Caki2 (cell line): ENCODE measurements at regions not wholly inside any gene's neighbourhood (a gene's known extent, or its start where the extent isn't known, plus 50 kb on each side); places are given as distances from the start of the nearest gene placed in this dataset.

Experiments used
- DNase-seq: peaks from one replicate; pipeline ENCODE4 v3.0.0-alpha.2; 2015; ENCODE audit warnings: low read depth
- in situ Hi-C: cut with HindIII; loops from 2 replicates; pipeline ENCODE4 v1.10.0; 2016; ENCODE audit warnings: low sequenced_read_pairs, low pct_unique_long_range_greater_than_20kb, mixed read lengths

GRCh38 chr12:69055280-69055679, 122.3 kb upstream of the CPM start:
- in situ Hi-C loops: no loop called here
- no peak for DNase-seq

DNA sequence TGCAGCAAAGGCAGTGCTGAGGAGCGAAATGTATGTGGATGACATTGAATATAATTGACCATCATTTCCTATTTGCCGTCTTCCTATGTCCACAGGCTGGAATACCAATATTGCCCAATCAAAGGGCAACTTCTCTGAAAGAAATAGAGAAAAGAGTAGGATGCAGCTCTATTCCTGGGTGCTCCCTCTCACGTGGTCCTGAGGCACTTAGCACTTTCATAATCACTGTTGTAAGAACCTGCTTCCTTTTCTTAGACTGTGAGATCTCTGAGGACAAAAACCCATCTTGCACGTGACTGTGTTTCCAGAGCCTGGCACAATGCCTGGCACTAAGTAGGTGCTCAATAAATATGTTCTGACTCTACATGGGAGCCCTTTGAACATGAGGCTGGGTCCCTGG, 122.7 kb upstream of the CPM start:
- in situ Hi-C loops: no loop called here
- DNase-seq: no peak

GRCh38 chr12:69056743-69057515, 124.0 kb upstream of the CPM start:
- no peak for DNase-seq
- in situ Hi-C loops: no loop called here

DNA sequence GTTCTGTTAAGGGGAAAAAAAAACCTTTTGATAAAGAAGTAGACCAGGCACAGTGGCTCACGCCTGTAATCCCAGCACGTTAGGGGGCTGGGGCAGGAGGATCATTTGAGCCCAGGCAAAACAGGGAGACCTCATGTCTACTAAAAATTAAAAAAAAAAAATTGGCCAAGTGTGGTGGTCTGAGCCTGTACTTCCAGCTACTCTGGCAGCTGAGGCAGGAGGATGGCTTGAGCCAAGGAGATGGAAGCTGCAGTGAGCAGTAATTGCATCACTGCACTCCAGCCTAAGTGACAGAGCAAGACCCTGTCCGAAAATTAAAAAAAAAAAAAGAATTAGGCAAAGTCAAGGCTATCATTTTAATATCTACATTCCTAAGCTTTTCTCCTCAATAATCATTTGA, 124.8 kb upstream of the CPM start:
- DNase-seq: no peak
- in situ Hi-C loops: no loop called here

- in situ Hi-C loops: no loop called here
- DNase-seq: peak; percentile 52
Observed at GRCh38 chr12:69059465-69060457, 126.8 kb upstream of the CPM start.

- no peak for DNase-seq
- in situ Hi-C loops: no loop called here
Observed at GRCh38 chr12:69061574-69061973, 128.6 kb upstream of the CPM start.

DNA sequence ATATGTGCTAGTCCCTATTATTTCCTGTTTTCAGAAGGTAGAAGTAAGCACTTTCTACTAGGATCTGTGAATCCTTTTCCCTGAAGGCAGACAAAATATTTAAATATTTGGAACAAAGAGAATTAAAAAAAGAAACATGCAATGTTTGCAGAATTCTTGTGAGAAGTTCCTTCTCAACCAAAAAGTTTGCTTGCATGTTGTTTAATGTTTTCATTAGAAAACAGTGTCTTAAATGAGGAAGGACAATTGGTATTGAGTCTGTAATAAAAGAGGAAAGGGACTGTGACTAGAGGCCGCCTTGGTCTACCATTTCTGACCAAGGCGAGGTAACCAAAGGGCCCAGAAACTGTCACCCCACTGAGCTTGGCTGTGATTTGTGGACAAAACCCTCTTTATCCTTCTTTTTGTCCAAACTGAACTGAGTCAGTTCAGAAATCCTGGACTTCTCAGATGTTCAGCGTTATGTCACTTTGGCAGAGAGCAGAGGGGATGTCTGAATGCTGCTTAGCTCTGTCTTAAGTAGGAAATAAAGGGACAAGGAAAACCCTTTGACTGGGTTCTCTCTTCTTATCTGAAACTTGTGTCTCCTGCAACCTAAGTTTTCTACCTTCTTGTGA, 129.8 kb upstream of the CPM start:
- in situ Hi-C loops: no loop called here
- DNase-seq: no peak

DNA sequence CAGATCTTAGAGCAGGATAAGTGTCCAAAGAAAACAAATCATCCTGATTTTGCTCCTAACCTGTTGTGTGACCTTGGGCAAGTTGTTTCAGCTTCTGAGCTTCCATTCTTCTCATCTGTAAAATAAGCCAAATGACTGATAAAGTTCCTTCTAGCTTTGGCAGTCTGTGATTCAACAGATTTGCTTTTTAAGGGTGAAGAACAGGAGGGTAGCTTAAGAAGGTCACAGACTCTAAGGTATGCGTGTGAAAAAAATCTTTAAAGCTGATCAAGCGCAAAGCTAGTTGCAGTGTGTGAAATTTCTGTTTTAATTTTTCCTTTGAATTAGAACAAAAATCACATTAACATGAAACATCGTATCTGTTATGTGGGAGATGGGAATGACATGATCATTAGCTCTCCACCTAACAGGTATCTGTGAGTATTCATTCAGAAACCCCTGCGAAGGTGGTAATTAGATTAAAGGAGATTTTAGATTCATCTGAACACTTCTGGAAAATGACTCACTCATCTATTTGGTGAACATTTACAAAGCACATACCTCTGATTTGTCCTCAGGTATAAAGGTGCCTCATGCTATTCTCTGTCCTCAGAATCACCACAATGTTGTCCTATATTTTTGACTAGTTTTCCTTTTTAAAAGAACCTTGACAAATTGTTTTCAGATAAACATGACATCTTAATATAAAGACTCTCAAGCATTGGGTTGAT, 131.9 kb upstream of the CPM start:
- in situ Hi-C loops: no loop called here
- DNase-seq: peak; percentile 63

DNA sequence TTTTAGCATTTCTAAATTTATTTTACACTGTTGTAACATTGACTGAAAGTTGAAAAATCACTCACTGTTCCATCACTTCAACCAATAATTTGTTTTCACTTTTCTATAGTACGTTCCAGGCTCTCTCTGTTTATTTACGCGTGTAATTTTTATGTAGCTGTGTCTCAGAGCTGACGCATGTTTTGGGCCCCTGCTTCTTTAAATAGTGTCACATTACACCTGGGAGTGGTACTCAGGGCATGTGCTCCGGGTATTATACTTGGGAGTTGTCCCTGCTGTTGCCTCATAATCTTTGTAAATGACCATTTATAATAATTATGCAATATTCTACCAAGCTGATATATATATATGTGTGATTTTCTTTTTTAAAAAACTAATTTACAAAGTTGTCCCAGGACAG, 132.8 kb upstream of the CPM start:
- DNase-seq: no peak
- in situ Hi-C loops: no loop called here

DNA sequence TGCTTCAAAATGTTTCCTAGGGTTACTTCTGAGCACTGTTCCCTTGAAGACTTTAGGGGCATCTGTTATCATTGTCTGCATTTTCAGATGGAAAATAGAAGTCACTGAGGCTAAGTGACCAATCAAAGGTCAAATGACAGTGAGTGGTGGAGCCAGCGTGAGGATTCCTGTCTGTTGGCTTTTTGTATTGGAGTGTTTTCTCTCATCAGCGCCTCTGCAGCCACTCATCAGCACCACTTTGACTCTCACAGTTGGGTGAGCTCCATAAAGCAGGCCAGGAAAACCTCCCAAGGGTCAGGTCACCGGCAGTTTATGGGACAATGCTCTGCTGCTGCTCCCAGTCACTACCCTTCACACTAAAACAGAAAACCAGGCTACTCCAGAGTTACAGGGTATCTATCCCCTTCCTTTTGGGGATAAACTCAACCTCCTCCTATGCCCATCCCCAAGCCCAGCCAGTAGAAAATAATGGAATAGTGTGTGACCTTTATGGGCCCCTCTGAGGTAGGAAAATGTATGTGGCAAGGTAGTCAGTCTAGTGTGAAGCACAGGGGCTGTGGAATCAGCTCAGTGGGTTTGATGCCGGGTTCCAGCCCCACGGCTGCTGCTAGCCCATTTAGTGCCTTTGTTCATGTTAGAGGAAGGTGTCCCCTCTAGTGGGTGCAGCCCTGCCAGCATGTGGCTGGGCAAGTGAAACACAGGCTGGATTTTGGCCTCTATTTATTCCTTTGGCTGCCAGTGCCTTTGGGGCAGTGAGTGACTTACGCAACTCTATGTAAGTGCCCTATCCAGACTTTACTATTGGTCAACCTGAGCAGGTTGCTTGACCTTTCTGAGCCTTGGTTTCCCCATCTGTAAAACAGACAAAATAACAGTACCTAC, 133.8 kb upstream of the CPM start:
- peak; percentile 83 for DNase-seq
- in situ Hi-C loops: no loop called here

- DNase-seq: no peak
- in situ Hi-C loops: no loop called here
Observed at GRCh38 chr12:69067713-69068112, 134.7 kb upstream of the CPM start.

DNA sequence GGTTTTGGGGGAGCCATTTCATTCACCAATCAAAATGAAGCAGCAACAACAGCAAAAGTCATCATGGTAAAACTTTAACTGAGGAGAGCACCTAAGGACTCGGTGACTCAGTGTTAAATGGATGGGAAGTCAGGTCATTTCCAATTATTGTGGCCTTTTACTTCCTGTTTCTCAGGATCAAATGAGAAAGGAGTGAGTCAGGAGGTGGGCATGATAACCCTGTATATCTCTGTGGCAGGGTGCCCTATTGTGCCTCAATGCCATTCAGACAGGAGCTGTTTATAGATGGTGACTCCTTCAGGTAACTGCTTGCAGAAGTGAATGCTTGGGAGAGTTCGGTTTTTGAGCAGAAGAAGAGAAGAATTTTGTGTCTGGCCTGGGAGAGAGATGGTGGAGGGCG, 135.5 kb upstream of the CPM start:
- in situ Hi-C loops: no loop called here
- peak; percentile 95 for DNase-seq

DNA sequence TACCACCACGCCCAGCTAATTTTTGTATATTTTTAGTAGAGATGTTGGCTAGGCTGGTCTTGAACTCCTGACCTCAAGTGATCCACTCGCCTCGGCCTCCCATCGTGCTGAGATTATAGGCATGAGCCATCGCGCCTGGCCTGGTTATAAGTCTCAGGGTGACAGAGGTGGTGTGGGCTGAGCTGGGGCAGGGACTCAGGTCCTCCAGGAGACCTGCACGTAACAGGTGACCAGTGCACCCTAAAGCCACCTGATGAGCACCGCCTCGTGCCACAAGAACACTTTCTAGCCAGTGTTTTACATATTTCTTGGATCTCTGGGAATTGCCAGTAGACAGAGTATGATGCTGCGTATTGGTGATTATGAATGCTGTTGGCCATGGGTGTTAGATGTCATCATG, 136.5 kb upstream of the CPM start:
- in situ Hi-C loops: no loop called here
- DNase-seq: no peak

DNA sequence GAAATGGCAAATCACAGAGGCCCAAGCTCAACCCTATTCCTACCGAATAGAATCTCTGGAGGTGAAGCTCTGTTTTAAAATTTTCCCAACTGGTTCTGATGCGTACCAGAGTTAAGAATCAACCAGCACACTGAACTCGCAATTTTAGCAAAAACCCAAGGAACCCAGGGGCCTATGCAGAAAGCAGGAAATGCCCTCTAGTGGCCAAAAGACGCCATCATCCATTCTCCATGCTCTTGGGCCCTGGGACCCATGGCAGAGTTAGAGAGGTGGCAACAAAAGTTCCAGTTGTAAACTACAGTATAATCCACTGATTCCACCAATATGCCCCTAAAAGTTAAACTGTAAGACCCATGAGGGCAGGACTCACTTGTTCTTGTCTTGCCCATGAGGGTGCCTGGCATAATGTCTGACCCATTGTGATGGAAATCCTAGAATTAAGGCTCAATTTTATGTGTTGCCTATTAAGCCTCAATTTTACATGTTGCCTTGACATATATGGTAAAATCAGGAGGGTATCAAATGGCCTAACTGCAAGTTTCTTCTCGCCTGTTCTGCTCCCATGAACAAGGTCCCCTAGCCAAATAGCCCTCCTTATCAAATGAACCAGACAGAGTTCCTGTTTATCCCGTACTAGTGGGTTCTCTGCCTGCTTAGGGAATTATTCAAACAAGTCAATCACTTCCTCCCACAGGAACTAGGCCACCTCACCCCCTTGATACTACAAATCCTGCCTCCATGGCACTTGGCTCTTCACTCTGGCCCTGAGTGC, 137.5 kb upstream of the CPM start:
- peak; percentile 73 for DNase-seq
- in situ Hi-C loops: no loop called here

DNA sequence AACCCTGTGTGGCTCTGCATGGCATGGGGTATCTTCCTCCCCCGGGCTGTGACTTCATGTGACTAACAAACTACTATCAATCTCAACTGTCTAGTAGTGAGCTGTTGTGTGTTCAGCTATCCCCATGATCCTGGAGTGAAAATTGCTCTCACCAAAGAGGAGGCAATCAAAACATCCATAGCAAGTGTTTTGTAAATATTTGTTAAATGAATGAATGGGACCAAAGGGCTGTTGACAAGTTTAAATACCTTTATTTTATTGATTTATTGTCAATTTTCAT, 138.1 kb upstream of the CPM start:
- DNase-seq: no peak
- in situ Hi-C loops: no loop called here

DNA sequence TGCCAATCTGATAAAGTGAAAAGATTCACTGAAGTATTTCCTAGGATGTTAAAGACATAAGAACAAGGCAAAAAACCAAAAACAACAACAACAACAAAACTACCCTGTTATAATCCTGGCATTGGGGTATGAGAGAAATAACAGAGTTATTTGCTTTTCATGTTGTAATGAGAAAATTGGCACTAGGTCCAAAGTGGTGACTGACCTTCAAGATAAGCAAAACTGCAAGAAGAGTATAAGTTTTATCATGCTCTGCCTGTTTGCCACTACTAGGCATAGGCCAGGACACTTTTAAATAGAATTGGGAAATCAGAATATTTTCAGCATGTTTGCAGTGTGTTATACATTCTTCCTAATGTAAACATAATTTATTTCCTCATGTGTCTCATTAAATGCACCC, 140.1 kb upstream of the CPM start:
- DNase-seq: no peak
- in situ Hi-C loops: no loop called here
